ENCODE measurements at regions not wholly inside any gene's neighbourhood (a gene's known extent, or its start where the extent isn't known, plus 50 kb on each side); places are given as distances from the start of the nearest gene placed in this dataset.

GRCh38 chr2:236796236-236796635, 226.6 kb downstream of the ACKR3 start:
- no peak overlapping the region for H3K27ac ChIP-seq (ENCODE audit: insufficient read depth, low read length)
- H3K36me3 ChIP-seq (ENCODE audit: control insufficient read depth, insufficient read depth, low read length) = no peaks in the 10 kb centered on the region
- H3K4me2 ChIP-seq (ENCODE audit: extremely low read depth, insufficient read depth, low read length) = no peak overlapping the region
- no peak for DNase-seq (ENCODE audit: low read depth in 2 of 2)
- no peaks in the 10 kb centered on the region for H3K4me1 ChIP-seq (ENCODE audit: control insufficient read depth, extremely low read depth, insufficient read depth, low read length)
- H4K20me1 ChIP-seq (ENCODE audit: control insufficient read depth, extremely low read depth, insufficient read depth, low read length) = no peaks in the 10 kb centered on the region
- no peaks in the 10 kb centered on the region for H3K79me2 ChIP-seq (ENCODE audit: control insufficient read depth, insufficient read depth, low read length)
- H3K9ac ChIP-seq (ENCODE audit: insufficient read depth, low read length) = no peak overlapping the region
- H3K4me3 ChIP-seq (replicated peaks in 1 of 4; ENCODE audit: control extremely low read depth in 1 of 4, insufficient read depth in 1 of 4, low read depth in 3 of 4, low read length in 4 of 4) = no peak overlapping the region
- no peaks in the 10 kb centered on the region for H3K9me3 ChIP-seq (ENCODE audit: control insufficient read depth, insufficient read depth, low read depth, low read length)
- no peaks in the 10 kb centered on the region for H3K27me3 ChIP-seq (ENCODE audit: control insufficient read depth, insufficient read depth, low read length)
- no peak overlapping the region for H2AFZ ChIP-seq (ENCODE audit: low read length)
- TF ChIP-seq EZH2 (IDR thresholded peaks at IDR 0.05; ENCODE audit: low read length, missing control alignments) (no peak), CTCF (conservative IDR thresholded peaks at IDR 0.05 in 1 of 2, IDR thresholded peaks at IDR 0.05 in 1 of 2; ENCODE audit: low read depth in 1 of 2, low read length in 2 of 2) (no peak)

DNA sequence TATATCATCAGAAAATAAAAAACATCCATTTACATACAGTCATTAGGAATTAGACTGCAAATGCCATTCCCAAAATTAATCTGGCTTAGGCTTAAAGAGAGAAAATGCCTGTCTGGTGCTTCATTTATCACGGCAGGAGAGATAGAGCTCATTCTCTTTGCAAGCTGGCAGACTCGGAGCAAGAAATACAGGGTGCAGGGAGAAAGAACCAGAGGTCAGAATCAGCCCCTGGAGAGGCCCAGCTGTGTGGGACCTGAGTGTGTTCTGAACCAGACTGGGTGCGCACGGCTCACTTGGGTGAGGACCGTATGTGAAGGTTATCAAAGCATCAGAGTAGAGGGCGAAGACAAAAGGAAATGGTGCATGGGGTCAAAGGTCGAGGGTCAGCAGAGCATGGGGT, 227.8 kb downstream of the ACKR3 start:
- Histone ChIP-seq H3K4me2 (ENCODE audit: extremely low read depth, insufficient read depth, low read length) (no peak overlapping the region), H3K4me3 (replicated peaks in 1 of 4; ENCODE audit: control extremely low read depth in 1 of 4, insufficient read depth in 1 of 4, low read depth in 3 of 4, low read length in 4 of 4) (no peak overlapping the region), H2AFZ (ENCODE audit: low read length) (no peak overlapping the region), H4K20me1 (ENCODE audit: control insufficient read depth, extremely low read depth, insufficient read depth, low read length) (no peaks in the 10 kb centered on the region), H3K27me3 (ENCODE audit: control insufficient read depth, insufficient read depth, low read length) (no peaks in the 10 kb centered on the region), H3K9ac (ENCODE audit: insufficient read depth, low read length) (no peak overlapping the region), H3K27ac (ENCODE audit: insufficient read depth, low read length) (no peak overlapping the region), H3K9me3 (ENCODE audit: control insufficient read depth, insufficient read depth, low read depth, low read length) (no peaks in the 10 kb centered on the region), H3K36me3 (ENCODE audit: control insufficient read depth, insufficient read depth, low read length) (no peaks in the 10 kb centered on the region), H3K4me1 (ENCODE audit: control insufficient read depth, extremely low read depth, insufficient read depth, low read length) (no peaks in the 10 kb centered on the region), H3K79me2 (ENCODE audit: control insufficient read depth, insufficient read depth, low read length) (no peaks in the 10 kb centered on the region)
- no peak for DNase-seq (ENCODE audit: low read depth in 2 of 2)
- TF ChIP-seq CTCF (conservative IDR thresholded peaks at IDR 0.05 in 1 of 2, IDR thresholded peaks at IDR 0.05 in 1 of 2; ENCODE audit: low read depth in 1 of 2, low read length in 2 of 2) (no peak), EZH2 (IDR thresholded peaks at IDR 0.05; ENCODE audit: low read length, missing control alignments) (no peak)

DNA sequence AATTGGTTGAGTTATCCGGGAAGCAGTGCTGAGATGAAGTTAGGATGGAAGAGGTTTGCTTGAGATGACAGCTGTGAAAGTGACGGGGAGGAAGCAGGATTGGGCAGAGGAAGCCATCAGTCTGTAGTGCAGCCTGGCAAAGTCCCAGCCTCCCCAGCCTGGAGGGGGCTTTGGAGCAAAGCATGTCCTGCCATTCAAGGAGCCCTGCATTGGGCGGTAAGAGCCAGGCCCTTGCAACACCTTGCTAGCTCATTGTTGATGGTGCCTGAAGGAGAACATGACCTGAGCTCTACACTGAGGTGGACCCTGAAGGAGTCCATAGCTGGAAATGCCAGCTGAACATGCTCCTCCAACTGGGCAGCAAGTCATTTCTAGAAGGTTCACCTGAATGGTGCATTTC, 228.9 kb downstream of the ACKR3 start:
- H2AFZ ChIP-seq (ENCODE audit: low read length) = no peak overlapping the region
- TF ChIP-seq CTCF (conservative IDR thresholded peaks at IDR 0.05 in 1 of 2, IDR thresholded peaks at IDR 0.05 in 1 of 2; ENCODE audit: low read depth in 1 of 2, low read length in 2 of 2) = no peak
- TF ChIP-seq EZH2 (IDR thresholded peaks at IDR 0.05; ENCODE audit: low read length, missing control alignments) = no peak
- no peak overlapping the region for H3K4me3 ChIP-seq (replicated peaks in 1 of 4; ENCODE audit: control extremely low read depth in 1 of 4, insufficient read depth in 1 of 4, low read depth in 3 of 4, low read length in 4 of 4)
- no peak for DNase-seq (ENCODE audit: low read depth in 2 of 2)
- no peak overlapping the region for H3K4me2 ChIP-seq (ENCODE audit: extremely low read depth, insufficient read depth, low read length)
- no peak overlapping the region for H3K27ac ChIP-seq (ENCODE audit: insufficient read depth, low read length)
- H3K9me3 ChIP-seq (ENCODE audit: control insufficient read depth, insufficient read depth, low read depth, low read length) = no peaks in the 10 kb centered on the region
- H3K4me1 ChIP-seq (ENCODE audit: control insufficient read depth, extremely low read depth, insufficient read depth, low read length) = no peaks in the 10 kb centered on the region
- H3K79me2 ChIP-seq (ENCODE audit: control insufficient read depth, insufficient read depth, low read length) = no peaks in the 10 kb centered on the region
- no peak overlapping the region for H3K9ac ChIP-seq (ENCODE audit: insufficient read depth, low read length)
- no peaks in the 10 kb centered on the region for H3K36me3 ChIP-seq (ENCODE audit: control insufficient read depth, insufficient read depth, low read length)
- no peaks in the 10 kb centered on the region for H4K20me1 ChIP-seq (ENCODE audit: control insufficient read depth, extremely low read depth, insufficient read depth, low read length)
- no peaks in the 10 kb centered on the region for H3K27me3 ChIP-seq (ENCODE audit: control insufficient read depth, insufficient read depth, low read length)

Measured in fibroblast of lung (primary cell).